Skeletal muscle tissue (tissue), 3 donors: ENCODE measurements at regions not wholly inside any gene's neighbourhood (a gene's known extent, or its start where the extent isn't known, plus 50 kb on each side); places are given as distances from the start of the nearest gene placed in this dataset.

Experiments used
- H3K27ac ChIP-seq: one replicate; pipeline ENCODE4 v1.7.0; 2013; ENCODE audit warnings: mild to moderate bottlenecking, low read depth, low read length, inconsistent platforms
- H3K27me3 ChIP-seq, 3 donors: one replicate each; pipeline ENCODE4 v1.7.0; 2013; ENCODE audit warnings: low read length in 3 of 3; ENCODE audit not compliant: control insufficient read depth in 3 of 3, insufficient read depth in 3 of 3
- H3K36me3 ChIP-seq, 3 donors: one replicate each; pipeline ENCODE4 v1.7.0; 2013; ENCODE audit warnings: low read length in 3 of 3; ENCODE audit not compliant: control insufficient read depth in 3 of 3, insufficient read depth in 3 of 3
- H3K4me1 ChIP-seq, 3 donors: one replicate each; pipeline ENCODE4 v1.7.0; 2013; ENCODE audit warnings: low read length in 3 of 3, mild to moderate bottlenecking in 3 of 3; ENCODE audit not compliant: control insufficient read depth in 3 of 3, insufficient read depth in 3 of 3
- H3K4me3 ChIP-seq, 3 donors: one replicate each; pipeline ENCODE4 v1.7.0; 2013; ENCODE audit warnings: low read length in 3 of 3
- H3K9ac ChIP-seq, 3 donors: one replicate each; pipeline ENCODE4 v1.7.0; 2013; ENCODE audit warnings: low read length in 3 of 3, mild to moderate bottlenecking in 3 of 3, moderate library complexity in 2 of 3, low read depth in 1 of 3
- H3K9me3 ChIP-seq, 3 donors: one replicate each; pipeline ENCODE4 v1.7.0; 2013; ENCODE audit warnings: low read length in 3 of 3; ENCODE audit not compliant: control insufficient read depth in 3 of 3
- donor health status: Osteomylitis.

GRCh38 chr6:112622036-112622435, 274.9 kb downstream of the RFPL4B start:
- Histone ChIP-seq H3K4me1 (no peaks in the 10 kb centered on the region), H3K9ac (no peak overlapping the region), H3K4me3 (no peak overlapping the region), H3K36me3 (no peaks in the 10 kb centered on the region), H3K27me3 (no peaks in the 10 kb centered on the region), H3K9me3 (peaks cover 0 to 2% (median 0%) of the 10 kb centered on the region in 3 donors), H3K27ac (no peak overlapping the region)

DNA sequence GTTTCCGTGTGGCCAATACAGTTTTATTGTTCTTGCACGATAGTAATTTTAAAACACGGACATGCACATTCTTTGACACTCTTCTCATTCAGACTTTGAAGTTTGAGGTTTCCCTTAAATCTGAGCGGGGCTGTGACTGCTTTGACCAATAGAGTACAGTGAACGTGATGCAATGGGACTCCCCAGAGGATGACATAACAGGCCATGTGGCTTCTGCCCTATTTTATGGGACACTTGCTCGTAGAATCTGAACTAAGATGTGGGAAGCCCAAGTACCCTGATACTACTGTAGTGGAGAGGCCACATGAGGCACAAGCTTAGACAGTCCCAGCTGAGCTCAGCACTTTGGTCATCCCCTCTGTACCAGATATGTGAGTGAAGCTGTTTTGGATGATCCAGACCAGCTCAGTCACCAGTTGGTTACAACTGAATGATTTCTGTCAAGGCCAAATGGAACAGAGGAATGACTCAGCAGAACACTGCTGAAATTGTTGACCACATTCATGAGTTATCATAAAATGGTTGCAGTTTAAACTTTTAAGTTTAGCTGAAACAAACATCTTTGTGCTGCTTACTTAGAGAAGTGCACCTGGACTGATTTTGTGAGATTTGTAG, 279.4 kb downstream of the RFPL4B start:
- Histone ChIP-seq H3K9ac (no peak overlapping the region), H3K4me1 (no peaks in the 10 kb centered on the region), H3K27me3 (no peaks in the 10 kb centered on the region), H3K27ac (no peak overlapping the region), H3K9me3 (peaks cover 0 to 2% (median 0%) of the 10 kb centered on the region in 3 donors), H3K4me3 (no peak overlapping the region), H3K36me3 (no peaks in the 10 kb centered on the region)

GRCh38 chr6:112634376-112634775, 287.2 kb downstream of the RFPL4B start:
- no peaks in the 10 kb centered on the region for H3K4me1 ChIP-seq
- H3K36me3 ChIP-seq = no peaks in the 10 kb centered on the region
- H3K9me3 ChIP-seq = no peaks in the 10 kb centered on the region
- no peak overlapping the region for H3K4me3 ChIP-seq
- H3K9ac ChIP-seq = no peak overlapping the region
- H3K27ac ChIP-seq = no peak overlapping the region
- H3K27me3 ChIP-seq = no peaks in the 10 kb centered on the region

DNA sequence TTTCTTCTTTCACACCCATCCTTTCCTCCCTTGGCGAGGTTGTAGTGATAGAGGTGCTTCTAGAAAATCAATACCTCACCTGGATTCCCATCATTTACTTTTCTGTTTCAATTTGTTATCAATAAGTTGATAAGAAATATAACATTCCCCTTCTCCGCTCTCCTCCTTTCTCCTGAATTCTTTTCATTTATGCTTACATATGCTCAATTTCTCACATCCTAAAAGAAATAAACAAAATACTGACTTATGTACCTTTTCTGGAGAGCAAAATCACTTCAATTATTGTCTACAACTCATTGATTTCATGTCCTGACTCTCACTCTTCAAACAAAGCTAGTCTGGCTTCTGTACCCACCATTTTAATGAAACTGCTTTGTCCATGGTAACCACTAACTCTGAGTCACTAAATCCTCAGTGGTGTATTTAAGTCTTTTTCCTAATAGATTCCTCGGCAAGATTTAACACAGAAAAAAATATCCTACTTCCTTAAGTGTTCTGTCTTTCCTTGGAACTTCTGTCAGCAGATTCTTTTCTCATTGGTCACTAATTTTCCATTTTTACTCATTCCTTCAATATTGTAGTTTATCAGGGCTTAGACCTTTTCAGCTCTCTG, 289.6 kb downstream of the RFPL4B start:
- no peaks in the 10 kb centered on the region for H3K4me1 ChIP-seq
- no peak overlapping the region for H3K9ac ChIP-seq
- H3K36me3 ChIP-seq = no peaks in the 10 kb centered on the region
- peak overlapping the region; percentile 11 for H3K27ac ChIP-seq
- no peaks in the 10 kb centered on the region for H3K27me3 ChIP-seq
- no peaks in the 10 kb centered on the region for H3K9me3 ChIP-seq
- H3K4me3 ChIP-seq = no peak overlapping the region

GRCh38 chr6:112639391-112639831, 292.3 kb downstream of the RFPL4B start:
- H3K9me3 ChIP-seq = no peaks in the 10 kb centered on the region
- H3K4me1 ChIP-seq = no peaks in the 10 kb centered on the region
- H3K27ac ChIP-seq = no peak overlapping the region
- H3K4me3 ChIP-seq = no peak overlapping the region
- H3K27me3 ChIP-seq = no peaks in the 10 kb centered on the region
- no peak overlapping the region for H3K9ac ChIP-seq
- no peaks in the 10 kb centered on the region for H3K36me3 ChIP-seq

- Histone ChIP-seq H3K27me3 (no peaks in the 10 kb centered on the region), H3K4me1 (no peaks in the 10 kb centered on the region), H3K4me3 (no peak overlapping the region), H3K27ac (no peak overlapping the region), H3K9me3 (no peaks in the 10 kb centered on the region), H3K9ac (no peak overlapping the region), H3K36me3 (no peaks in the 10 kb centered on the region)
Observed at GRCh38 chr6:112640891-112641290, 293.8 kb downstream of the RFPL4B start.

GRCh38 chr6:112649853-112650252, 302.7 kb downstream of the RFPL4B start:
- no peaks in the 10 kb centered on the region for H3K36me3 ChIP-seq
- no peak overlapping the region for H3K4me3 ChIP-seq
- H3K4me1 ChIP-seq = no peaks in the 10 kb centered on the region
- H3K9ac ChIP-seq = no peak overlapping the region
- H3K9me3 ChIP-seq = no peaks in the 10 kb centered on the region
- no peaks in the 10 kb centered on the region for H3K27me3 ChIP-seq
- no peak overlapping the region for H3K27ac ChIP-seq

- Histone ChIP-seq H3K36me3 (no peaks in the 10 kb centered on the region), H3K9ac (no peak overlapping the region), H3K4me3 (no peak overlapping the region), H3K9me3 (no peaks in the 10 kb centered on the region), H3K27ac (no peak overlapping the region), H3K27me3 (no peaks in the 10 kb centered on the region), H3K4me1 (no peaks in the 10 kb centered on the region)
Observed at GRCh38 chr6:112651239-112651638, 304.1 kb downstream of the RFPL4B start.

DNA sequence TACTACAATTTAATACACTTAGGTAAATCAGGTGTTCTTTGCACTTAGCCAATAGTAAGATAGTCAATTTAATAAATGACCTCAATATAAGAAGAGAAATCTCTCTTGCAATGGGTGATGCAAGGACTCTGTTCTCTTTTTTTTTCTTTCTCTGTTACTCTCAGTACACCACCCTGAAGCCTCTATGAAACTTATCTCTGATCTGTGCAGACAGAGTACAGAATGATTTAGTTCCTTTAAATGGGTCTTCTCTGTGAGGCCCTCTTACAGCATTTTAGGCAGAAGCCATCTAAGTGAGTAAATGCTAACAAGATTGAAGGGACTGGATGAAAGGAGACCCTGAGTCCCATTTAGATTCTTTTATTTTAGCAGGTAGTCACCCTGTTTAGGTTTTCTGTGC, 312.8 kb downstream of the RFPL4B start:
- Histone ChIP-seq H3K9ac (no peak overlapping the region), H3K4me1 (no peaks in the 10 kb centered on the region), H3K27me3 (no peaks in the 10 kb centered on the region), H3K27ac (no peak overlapping the region), H3K9me3 (no peaks in the 10 kb centered on the region), H3K4me3 (no peak overlapping the region), H3K36me3 (no peaks in the 10 kb centered on the region)

GRCh38 chr6:112660626-112661025, 313.5 kb downstream of the RFPL4B start:
- no peaks in the 10 kb centered on the region for H3K9me3 ChIP-seq
- H3K27me3 ChIP-seq = no peaks in the 10 kb centered on the region
- no peak overlapping the region for H3K4me3 ChIP-seq
- H3K27ac ChIP-seq = no peak overlapping the region
- no peaks in the 10 kb centered on the region for H3K36me3 ChIP-seq
- no peaks in the 10 kb centered on the region for H3K4me1 ChIP-seq
- no peak overlapping the region for H3K9ac ChIP-seq
